ENCODE measurements at regions not wholly inside any gene's neighbourhood (a gene's known extent, or its start where the extent isn't known, plus 50 kb on each side); places are given as distances from the start of the nearest gene placed in this dataset.

DNA sequence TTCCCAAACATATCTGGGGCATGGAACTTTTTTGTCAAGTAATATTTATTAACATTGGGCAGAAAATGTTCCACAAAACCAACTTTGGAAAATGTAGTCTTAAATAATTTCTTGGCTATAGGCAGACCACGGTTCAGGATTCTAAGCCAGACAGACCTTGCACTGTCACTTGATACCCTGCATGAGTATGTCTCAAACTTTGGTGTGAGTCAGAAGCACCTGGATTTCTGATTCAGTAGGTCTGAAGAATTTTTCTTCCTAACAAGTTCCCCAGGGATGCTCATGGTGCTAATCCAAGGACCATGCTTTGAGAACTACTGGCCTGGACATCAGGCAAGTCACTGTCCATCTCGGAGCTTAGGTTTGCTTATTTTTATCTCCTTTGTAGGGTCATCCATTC, 562.0 kb downstream of the PLPP3 start:
- no peak for DNase-seq

GRCh38 chr1:56003846-56004245, 575.5 kb downstream of the PLPP3 start:
- no peak for DNase-seq

GRCh38 chr1:56002231-56002630, 577.1 kb downstream of the PLPP3 start:
- no peak for DNase-seq

DNA sequence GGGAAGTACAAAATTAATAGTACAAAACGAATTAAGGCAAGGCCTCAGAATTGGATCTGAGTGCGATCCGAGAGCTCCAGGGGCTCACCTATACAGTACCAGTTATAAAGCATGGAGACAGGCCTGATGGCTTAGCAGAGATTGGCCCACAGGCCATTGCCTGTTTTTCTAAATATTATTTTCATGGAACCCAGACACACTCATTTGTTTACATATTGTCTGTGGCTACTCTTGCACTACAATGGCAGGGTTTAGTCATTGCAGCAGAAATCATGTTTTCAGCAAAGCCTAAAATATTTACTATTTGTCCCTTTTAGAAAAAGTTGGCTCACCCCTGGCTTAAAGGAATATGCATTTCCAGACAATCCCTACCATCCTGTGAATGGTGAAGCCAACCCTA, 578.9 kb downstream of the PLPP3 start:
- DNase-seq: no peak

DNA sequence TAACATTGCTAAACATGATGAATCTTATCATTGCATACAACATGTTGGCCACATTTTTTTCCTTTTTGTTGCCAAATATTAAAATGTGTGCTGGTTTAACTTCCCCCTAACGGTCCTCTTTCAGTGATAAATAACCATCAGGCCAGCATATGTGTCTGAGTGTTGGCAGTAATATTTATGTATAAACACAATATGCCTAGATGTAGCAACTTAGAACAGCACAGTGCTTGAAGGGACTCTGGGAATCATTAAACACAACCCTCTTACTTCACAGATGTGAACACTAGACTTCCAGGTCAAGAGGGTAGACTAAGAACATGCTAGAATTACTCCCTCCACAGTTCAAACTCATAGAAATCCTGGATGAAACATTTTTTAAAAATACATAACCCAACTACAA, 581.8 kb downstream of the PLPP3 start:
- no peak for DNase-seq

GRCh38 chr1:55993646-55994318, 585.6 kb downstream of the PLPP3 start:
- DNase-seq: no peak

GRCh38 chr1:55990007-55990406, 589.4 kb downstream of the PLPP3 start:
- DNase-seq: no peak

GRCh38 chr1:55988963-55989452, 590.4 kb downstream of the PLPP3 start:
- no peak for DNase-seq

GRCh38 chr1:55987491-55988249, 591.7 kb downstream of the PLPP3 start:
- DNase-seq: no peak

- no peak for DNase-seq
Measured at GRCh38 chr1:55986003-55986402, 593.4 kb downstream of the PLPP3 start.

- no peak for DNase-seq
Measured at GRCh38 chr1:55981010-55981650, 598.2 kb downstream of the PLPP3 start.

- no peak for DNase-seq
Measured at GRCh38 chr1:55980582-55980981, 598.8 kb downstream of the PLPP3 start.

DNA sequence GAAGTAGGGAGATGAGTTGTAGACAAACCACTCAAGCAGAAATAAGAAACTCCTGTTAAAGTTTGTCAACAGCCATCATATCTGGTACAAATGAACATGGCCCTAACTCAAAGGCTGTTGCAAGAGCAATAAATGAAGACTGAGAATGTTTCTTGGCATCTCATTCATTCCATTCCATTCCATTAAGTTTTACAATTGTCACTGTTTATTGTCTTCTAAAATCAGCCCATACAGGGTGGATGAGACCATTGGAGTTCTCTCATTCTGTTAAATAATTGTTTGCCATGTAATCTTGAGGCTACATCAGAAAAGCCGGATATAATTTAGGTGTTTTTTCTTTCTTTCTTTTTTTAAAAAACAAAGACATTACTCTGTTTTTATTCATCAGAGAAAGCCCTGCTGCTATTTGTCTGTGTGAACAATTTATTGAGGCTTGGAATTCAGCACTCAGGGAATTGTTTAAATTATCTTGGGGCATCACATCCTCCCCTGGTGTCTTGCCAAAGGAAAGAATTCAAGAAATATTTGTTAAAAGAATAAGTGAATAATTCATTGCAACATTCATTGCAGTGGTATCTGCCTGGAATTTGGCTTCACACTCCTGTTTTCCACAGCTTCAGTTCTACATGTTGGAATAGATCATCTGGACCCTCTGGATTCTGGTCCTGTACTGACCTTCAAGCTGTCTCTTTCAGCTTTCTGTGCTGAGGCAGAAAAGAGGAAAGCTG, 604.5 kb downstream of the PLPP3 start:
- DNase-seq: no peak

GRCh38 chr1:55970526-55971110, 608.7 kb downstream of the PLPP3 start:
- DNase-seq: no peak

GRCh38 chr1:55969322-55969721, 610.0 kb downstream of the PLPP3 start:
- no peak for DNase-seq

GRCh38 chr1:55968661-55969060, 610.7 kb downstream of the PLPP3 start:
- no peak for DNase-seq

DNA sequence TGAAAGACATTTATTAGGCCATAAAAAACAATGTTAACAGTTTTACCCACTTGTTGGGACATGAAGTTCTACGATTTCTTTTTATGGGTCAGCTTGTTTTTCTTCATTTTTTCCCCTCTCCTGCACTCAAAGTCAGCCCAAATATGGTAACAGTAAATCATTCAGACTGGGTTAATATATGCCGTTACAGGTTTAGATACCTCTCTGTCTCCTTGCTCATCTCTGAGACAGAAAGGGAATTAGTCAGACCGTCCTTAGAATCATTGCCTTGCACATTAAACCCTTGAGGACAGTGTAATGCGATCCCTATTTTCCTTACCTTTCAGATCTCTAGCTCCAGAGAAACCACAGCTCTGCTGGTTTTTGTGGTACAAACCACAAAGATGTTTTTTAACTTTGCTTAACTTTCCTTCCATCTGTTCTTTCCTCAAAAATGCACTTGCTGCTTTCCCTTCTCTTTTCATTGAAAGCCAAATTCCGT, 613.3 kb downstream of the PLPP3 start:
- no peak for DNase-seq

DNA sequence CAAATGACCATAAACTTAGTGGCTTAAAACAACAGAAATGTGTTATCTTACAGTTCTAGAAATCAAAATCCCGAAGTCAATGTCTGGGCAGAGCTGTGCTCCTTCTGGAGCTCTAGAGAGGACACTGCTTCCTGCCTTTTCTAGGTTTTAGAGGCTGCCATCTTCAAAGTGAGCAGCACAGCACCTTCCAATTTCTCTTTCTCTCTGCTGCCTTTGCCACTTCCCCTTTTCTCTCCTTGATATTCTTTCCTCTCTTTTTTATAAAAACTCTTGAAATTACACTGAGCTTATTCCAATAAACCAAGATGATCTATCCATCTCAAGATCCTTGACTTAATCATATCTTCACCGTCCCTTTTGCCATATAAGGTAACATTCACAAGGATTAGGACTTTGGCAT, 616.9 kb downstream of the PLPP3 start:
- DNase-seq: no peak

- no peak for DNase-seq
Measured at GRCh38 chr1:55959136-55959548, 620.2 kb downstream of the PLPP3 start.

DNA sequence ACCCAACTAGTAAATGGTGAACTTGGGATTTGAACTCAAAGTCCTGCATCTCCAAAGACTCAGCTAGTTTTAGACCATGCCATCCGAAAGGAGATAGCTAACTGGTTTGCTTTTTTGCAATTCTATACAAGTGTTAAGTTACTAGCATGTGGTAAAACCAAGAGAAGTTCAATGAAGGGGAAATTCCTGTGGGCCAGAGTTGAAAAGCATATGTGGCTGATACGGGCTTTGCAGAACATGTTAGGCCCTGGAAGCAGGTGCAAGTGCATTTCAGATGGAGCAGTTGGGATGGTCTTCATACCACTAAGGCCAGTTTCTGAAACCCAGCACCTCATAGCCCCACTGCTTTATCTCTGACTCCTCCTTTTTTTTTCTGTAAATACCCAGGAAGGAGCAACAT, 620.9 kb downstream of the PLPP3 start:
- DNase-seq: no peak

- DNase-seq: no peak
Measured at GRCh38 chr1:55957276-55957675, 622.1 kb downstream of the PLPP3 start.

DNA sequence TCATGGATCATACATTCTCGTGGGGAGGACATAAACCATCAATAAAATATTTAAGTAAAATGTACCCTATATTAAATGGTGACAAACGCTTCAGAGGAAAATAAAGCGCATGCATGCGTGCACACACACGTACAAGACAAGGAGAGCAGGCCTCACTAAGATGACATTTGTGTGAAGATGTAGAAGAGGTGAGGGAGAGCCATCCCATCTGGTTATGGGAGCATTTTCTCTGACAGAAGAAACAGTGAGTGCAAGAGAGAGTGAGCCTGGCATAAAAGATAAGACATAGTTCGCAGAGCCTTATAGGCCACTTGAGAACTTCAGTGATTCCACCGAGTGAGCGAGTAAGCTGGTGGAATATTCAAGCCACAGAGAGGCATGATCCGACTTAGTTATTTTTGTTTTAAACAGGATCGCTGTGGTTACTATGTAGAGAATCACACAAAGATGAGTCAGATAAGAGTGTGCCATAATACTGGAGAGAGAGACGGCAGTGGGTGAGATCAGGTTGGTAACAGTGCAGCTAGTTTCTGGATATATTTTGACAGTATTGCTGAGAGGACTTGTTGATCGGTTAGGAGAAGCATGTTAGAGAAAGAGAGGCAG, 624.2 kb downstream of the PLPP3 start:
- DNase-seq: no peak

Data from cerebellar nuclear complex (tissue), 1 donor.